SJSA1 (cell line): ENCODE measurements at regions not wholly inside any gene's neighbourhood (a gene's known extent, or its start where the extent isn't known, plus 50 kb on each side); places are given as distances from the start of the nearest gene placed in this dataset.

ENCODE experiments used
- DNase-seq, 2 experiments: peaks; one replicate each; pipeline ENCODE4 v3.0.0-alpha.2; 2015 to 2020; ENCODE audit warnings: low spot score in 2 of 2, low read depth in 1 of 2
- H3K27ac ChIP-seq: fragments of 250-450 bp; sonication (Bioruptor Pico); 2 replicates; pipeline ENCODE4 v1.5.1; 2020; ENCODE audit warnings: mild to moderate bottlenecking, moderate library complexity
- H3K27me3 ChIP-seq: fragments of 250-450 bp; sonication (Bioruptor Pico); replicated peaks from 2 replicates; pipeline ENCODE4 v1.5.1; 2020; ENCODE audit warnings: mild to moderate bottlenecking, moderate library complexity
- H3K36me3 ChIP-seq: fragments of 250-450 bp; sonication (Bioruptor Pico); 2 replicates; pipeline ENCODE4 v1.5.1; 2020; ENCODE audit warnings: mild to moderate bottlenecking
- H3K4me1 ChIP-seq: fragments of 250-450 bp; sonication (Bioruptor Pico); replicated peaks from 2 replicates; pipeline ENCODE4 v1.6.1; 2021; ENCODE audit warnings: mild to moderate bottlenecking
- H3K4me3 ChIP-seq: fragments of 250-450 bp; sonication (Bioruptor Pico); 2 replicates; pipeline ENCODE4 v1.5.1; 2020; ENCODE audit warnings: mild to moderate bottlenecking
- H3K9me3 ChIP-seq: fragments of 250-450 bp; sonication (Bioruptor Pico); replicated peaks from 2 replicates; pipeline ENCODE4 v1.5.1; 2020; ENCODE audit warnings: mild to moderate bottlenecking

- Histone ChIP-seq H3K4me3 (no peak overlapping the region), H3K27me3 (peaks cover 31% of the 10 kb centered on the region), H3K36me3 (no peaks in the 10 kb centered on the region), H3K27ac (no peak overlapping the region), H3K4me1 (no peaks in the 10 kb centered on the region), H3K9me3 (no peaks in the 10 kb centered on the region; the same call in 1 of the 2 replicates)
- DNase-seq: no peak
These were observed 144.3 kb upstream of the SYT6 start for GRCh38 chr1:114298008-114298407.

- Histone ChIP-seq H3K9me3 (no peaks in the 10 kb centered on the region), H3K4me3 (no peak overlapping the region), H3K27ac (no peak overlapping the region), H3K36me3 (no peaks in the 10 kb centered on the region), H3K4me1 (no peaks in the 10 kb centered on the region), H3K27me3 (peaks cover 31% of the 10 kb centered on the region)
- DNase-seq: no peak
These were observed 142.7 kb upstream of the SYT6 start for GRCh38 chr1:114296413-114296812.

- Histone ChIP-seq H3K4me3 (no peak overlapping the region), H3K9me3 (no peaks in the 10 kb centered on the region), H3K36me3 (no peaks in the 10 kb centered on the region), H3K27ac (no peak overlapping the region), H3K27me3 (peaks cover 31% of the 10 kb centered on the region), H3K4me1 (no peaks in the 10 kb centered on the region)
- no peak for DNase-seq
These were observed 141.7 kb upstream of the SYT6 start for GRCh38 chr1:114295321-114295720.

GRCh38 chr1:114292835-114293234 lies 139.2 kb upstream of the SYT6 start:
- Histone ChIP-seq H3K36me3 (no peaks in the 10 kb centered on the region), H3K9me3 (no peaks in the 10 kb centered on the region), H3K4me1 (no peaks in the 10 kb centered on the region), H3K27ac (no peak overlapping the region), H3K27me3 (peaks cover 14% of the 10 kb centered on the region), H3K4me3 (no peak overlapping the region)
- no peak for DNase-seq

- no peaks in the 10 kb centered on the region for H3K9me3 ChIP-seq
These were observed 138.5 kb upstream of the SYT6 start for GRCh38 chr1:114292194-114292593.

GRCh38 chr1:114290776-114291175 lies 137.1 kb upstream of the SYT6 start:
- Histone ChIP-seq H3K36me3 (no peaks in the 10 kb centered on the region), H3K4me3 (no peak overlapping the region), H3K9me3 (no peaks in the 10 kb centered on the region), H3K4me1 (no peaks in the 10 kb centered on the region), H3K27me3 (peaks cover 20% of the 10 kb centered on the region), H3K27ac (no peak overlapping the region)
- DNase-seq: no peak

More at GRCh38 chr1:114292194-114292593, 138.5 kb upstream of the SYT6 start:
- H3K27me3 ChIP-seq: peaks cover 20% of the 10 kb centered on the region
- DNase-seq: no peak
- H3K36me3 ChIP-seq: no peaks in the 10 kb centered on the region
- H3K4me1 ChIP-seq: no peaks in the 10 kb centered on the region
- H3K4me3 ChIP-seq: no peak overlapping the region
- H3K27ac ChIP-seq: no peak overlapping the region

GRCh38 chr1:114290341-114290740 lies 136.7 kb upstream of the SYT6 start:
- Histone ChIP-seq H3K4me3 (no peak overlapping the region), H3K27ac (no peak overlapping the region), H3K27me3 (peaks cover 18% of the 10 kb centered on the region), H3K36me3 (no peaks in the 10 kb centered on the region), H3K9me3 (no peaks in the 10 kb centered on the region), H3K4me1 (no peaks in the 10 kb centered on the region)
- no peak for DNase-seq

GRCh38 chr1:114289824-114290223 lies 136.2 kb upstream of the SYT6 start:
- H3K4me1 ChIP-seq: no peaks in the 10 kb centered on the region
- H3K27me3 ChIP-seq: peaks cover 17% of the 10 kb centered on the region
- H3K36me3 ChIP-seq: no peaks in the 10 kb centered on the region
- H3K4me3 ChIP-seq: no peak overlapping the region
- no peak for DNase-seq
- H3K9me3 ChIP-seq: no peaks in the 10 kb centered on the region
- no peak overlapping the region for H3K27ac ChIP-seq

GRCh38 chr1:114289306-114289705 lies 135.6 kb upstream of the SYT6 start:
- no peaks in the 10 kb centered on the region for H3K9me3 ChIP-seq

GRCh38 chr1:114286960-114287359 lies 133.3 kb upstream of the SYT6 start:
- no peak for DNase-seq
- no peak overlapping the region for H3K4me3 ChIP-seq
- peaks cover 32% of the 10 kb centered on the region for H3K27me3 ChIP-seq
- no peaks in the 10 kb centered on the region for H3K36me3 ChIP-seq
- no peak overlapping the region for H3K27ac ChIP-seq
- no peaks in the 10 kb centered on the region for H3K9me3 ChIP-seq
- H3K4me1 ChIP-seq: no peaks in the 10 kb centered on the region

More at GRCh38 chr1:114289306-114289705, 135.6 kb upstream of the SYT6 start:
- no peak for DNase-seq
- H3K4me3 ChIP-seq: no peak overlapping the region
- H3K36me3 ChIP-seq: no peaks in the 10 kb centered on the region
- H3K27ac ChIP-seq: no peak overlapping the region
- H3K27me3 ChIP-seq: peaks cover 22% of the 10 kb centered on the region
- H3K4me1 ChIP-seq: no peaks in the 10 kb centered on the region

- Histone ChIP-seq H3K4me1 (no peaks in the 10 kb centered on the region), H3K9me3 (no peaks in the 10 kb centered on the region), H3K4me3 (no peak overlapping the region), H3K27ac (no peak overlapping the region), H3K36me3 (no peaks in the 10 kb centered on the region), H3K27me3 (peaks cover 32% of the 10 kb centered on the region)
- DNase-seq: no peak
These were observed 132.5 kb upstream of the SYT6 start for GRCh38 chr1:114286179-114286578.

- Histone ChIP-seq H3K27ac (no peak overlapping the region), H3K27me3 (peaks cover 31% of the 10 kb centered on the region), H3K9me3 (no peaks in the 10 kb centered on the region), H3K4me3 (no peak overlapping the region), H3K4me1 (no peaks in the 10 kb centered on the region), H3K36me3 (no peaks in the 10 kb centered on the region)
- DNase-seq: peak; percentile 38 to 82
These were observed 129.2 kb upstream of the SYT6 start for GRCh38 chr1:114282751-114283403.

GRCh38 chr1:114278911-114279310 lies 125.2 kb upstream of the SYT6 start:
- no peak overlapping the region for H3K27ac ChIP-seq
- no peaks in the 10 kb centered on the region for H3K36me3 ChIP-seq
- H3K27me3 ChIP-seq: peaks cover 11% of the 10 kb centered on the region; the same call in 1 of the 2 replicates
- no peaks in the 10 kb centered on the region for H3K4me1 ChIP-seq
- DNase-seq: no peak
- no peak overlapping the region for H3K4me3 ChIP-seq
- no peaks in the 10 kb centered on the region for H3K9me3 ChIP-seq

GRCh38 chr1:114278430-114278829 lies 124.8 kb upstream of the SYT6 start:
- Histone ChIP-seq H3K4me3 (no peak overlapping the region), H3K27ac (no peak overlapping the region), H3K36me3 (no peaks in the 10 kb centered on the region), H3K4me1 (no peaks in the 10 kb centered on the region), H3K9me3 (no peaks in the 10 kb centered on the region), H3K27me3 (peaks cover 13% of the 10 kb centered on the region; the same call in 1 of the 2 replicates)
- DNase-seq: no peak
